HCT116 (cell line): ENCODE measurements at regions not wholly inside any gene's neighbourhood (a gene's known extent, or its start where the extent isn't known, plus 50 kb on each side); places are given as distances from the start of the nearest gene placed in this dataset.

ENCODE experiments used
- ATAC-seq: fragments of 200-7000 bp; cut with Tn5 transposase; 2 replicates; pipeline ENCODE4 v1.9.1; 2020; ENCODE audit warnings: mild to moderate bottlenecking, moderate library complexity
- BruUV-seq: library from RNA; stranded (reverse); fragments of 400-500 nt; replicated peaks from 2 replicates; lab custom pipeline; 2021; lab: Mats Ljungman, UMichigan
- CTCF ChIA-PET: fragments of 300-600 bp; sonication (Branson Sonifier 250); formaldehyde crosslinking; loops from one replicate; lab custom pipeline; 2021; ENCODE audit warnings: antibody characterized with exemption; lab: Charles Lee
- POLR2A ChIA-PET: fragments of 300-600, 350-600 bp; sonication (Branson Sonifier 250); formaldehyde crosslinking; loops from one replicate; lab custom pipeline; 2021; ENCODE audit warnings: antibody characterized with exemption; lab: Charles Lee
- RAD21 ChIA-PET, 2 experiments: fragments of 300-600 bp; sonication (Branson Sonifier 250); formaldehyde crosslinking; loops; one replicate each; lab custom pipeline; 2023; ENCODE audit warnings: low total read pairs in 2 of 2; ENCODE audit not compliant: uncharacterized antibody in 2 of 2, unreplicated experiment in 2 of 2, low non-redundant PET in 1 of 2; lab: Charles Lee
- DNase-seq: peaks from one replicate; pipeline ENCODE4 v3.0.0-alpha.2; 2010; ENCODE audit warnings: low read depth, low spot score
- H2AFZ ChIP-seq: fragments of 200-600 bp; shearing (Covaris generic), sonication (generic); 2 replicates; pipeline ENCODE4 v1.6.1; 2017; ENCODE audit warnings: low read depth, mixed run types, mixed read lengths, antibody characterized with exemption, low read length; ENCODE audit not compliant: poor library complexity, severe bottlenecking
- H3K27ac ChIP-seq: 2 replicates; pipeline ENCODE4 v1.5.1; 2012; ENCODE audit warnings: low read depth, low read length
- H3K27me3 ChIP-seq: fragments of 200-600 bp; sonication (generic); 2 replicates; pipeline ENCODE4 v1.6.1; 2016; ENCODE audit warnings: mixed run types, low read length, mixed read lengths; ENCODE audit not compliant: insufficient read depth
- H3K36me3 ChIP-seq, 2 experiments: fragments of 200-500 bp in 1 of 2; fragments of 200-600 bp in 1 of 2; sonication (Bioruptor generic) in 1 of 2; sonication (generic) in 1 of 2; 2 replicates each; pipeline versions ENCODE4 v1.5.1 to v1.6.1; 2014 to 2016; ENCODE audit warnings: low read length in 2 of 2, inconsistent platforms in 1 of 2, mixed read lengths in 1 of 2, mixed run types in 1 of 2; ENCODE audit not compliant: insufficient read depth in 2 of 2, control insufficient read depth in 1 of 2
- H3K4me1 ChIP-seq, 2 experiments: fragments of 200-600 bp in 1 of 2; sonication (generic) in 1 of 2; 2 replicates each; pipeline versions ENCODE4 v1.5.1 to v1.6.1; 2012 to 2017; ENCODE audit warnings: low read length in 2 of 2, inconsistent platforms in 1 of 2, mild to moderate bottlenecking in 1 of 2, mixed read lengths in 1 of 2, mixed run types in 1 of 2, moderate library complexity in 1 of 2; ENCODE audit not compliant: insufficient read depth in 2 of 2, control insufficient read depth in 1 of 2
- H3K4me2 ChIP-seq: fragments of 200-600 bp; sonication (generic); 2 replicates; pipeline ENCODE4 v1.6.1; 2017; ENCODE audit warnings: mixed run types, low read length, mixed read lengths
- H3K4me3 ChIP-seq, 2 experiments: fragments of 200-600 bp in 1 of 2; sonication (generic) in 1 of 2; replicated peaks in 1 of 2; 2 replicates each; pipeline ENCODE4 v1.5.1; 2011 to 2016; ENCODE audit warnings: low read length in 2 of 2, control low read depth in 1 of 2, low read depth in 1 of 2, mild to moderate bottlenecking in 1 of 2, mixed read lengths in 1 of 2, mixed run types in 1 of 2
- H3K79me2 ChIP-seq: fragments of 200-600 bp; sonication (generic); 2 replicates; pipeline ENCODE4 v1.6.1; 2017; ENCODE audit warnings: mild to moderate bottlenecking, mixed run types, low read length, moderate library complexity, mixed read lengths; ENCODE audit not compliant: insufficient read depth
- H3K9ac ChIP-seq: fragments of 200-600 bp; sonication (generic); 2 replicates; pipeline ENCODE4 v1.6.1; 2016; ENCODE audit warnings: low read length, mixed read lengths
- H3K9me2 ChIP-seq: fragments of 200-600 bp; sonication (generic), shearing (Covaris generic); 2 replicates; pipeline ENCODE4 v1.6.1; 2017; ENCODE audit warnings: mixed run types, mild to moderate bottlenecking, moderate library complexity; ENCODE audit not compliant: insufficient read depth
- H3K9me3 ChIP-seq, 2 experiments: fragments of 200-500 bp in 1 of 2; fragments of 200-600 bp in 1 of 2; sonication (Bioruptor generic) in 1 of 2; sonication (generic) in 1 of 2; 2 replicates each; pipeline ENCODE4 v1.6.1; 2014 to 2017; ENCODE audit warnings: low read length in 2 of 2, mixed read lengths in 2 of 2, inconsistent platforms in 1 of 2, low read depth in 1 of 2, mild to moderate bottlenecking in 1 of 2, mixed run types in 1 of 2, moderate library complexity in 1 of 2; ENCODE audit not compliant: control insufficient read depth in 1 of 2, insufficient read depth in 1 of 2
- H4K20me1 ChIP-seq: fragments of 200-600 bp; sonication (generic), shearing (Covaris generic); 2 replicates; pipeline ENCODE4 v1.6.1; 2017; ENCODE audit warnings: mixed run types, mild to moderate bottlenecking, moderate library complexity; ENCODE audit not compliant: insufficient read depth
- JUND ChIP-seq: IDR thresholded peaks from 2 replicates; pipeline ENCODE4 v1.6.1; 2012
- SIN3A ChIP-seq: IDR thresholded peaks from 2 replicates; pipeline ENCODE4 v1.6.1; 2012; ENCODE audit warnings: low read depth
- TCF7L2 ChIP-seq: IDR thresholded peaks from 2 replicates; pipeline ENCODE4 v1.7.0; 2011; ENCODE audit warnings: borderline replicate concordance, inconsistent platforms; ENCODE audit not compliant: insufficient read depth, insufficient read length; ENCODE audit errors: extremely low read depth
- ZNF274 ChIP-seq: fragments of 200-500 bp; sonication (Bioruptor generic); IDR thresholded peaks from 2 replicates; pipeline ENCODE4 v1.6.1; 2014; ENCODE audit warnings: mild to moderate bottlenecking, low read depth, low read length, inconsistent platforms
- intact Hi-C: fragments of 100-400 bp; cut with micrococcal nuclease; formaldehyde crosslinking; loops from 2 replicates; pipeline ENCODE4 v1.10.0; 2022
- TF ChIP-seq, protein P1 (sequence below): IDR thresholded peaks from 2 replicates; pipeline ENCODE4 v1.6.1; 2011; ENCODE audit warnings: mild to moderate bottlenecking, low read length, moderate library complexity; ENCODE audit not compliant: insufficient replicate concordance; ENCODE audit errors: extremely low read depth

DNA sequence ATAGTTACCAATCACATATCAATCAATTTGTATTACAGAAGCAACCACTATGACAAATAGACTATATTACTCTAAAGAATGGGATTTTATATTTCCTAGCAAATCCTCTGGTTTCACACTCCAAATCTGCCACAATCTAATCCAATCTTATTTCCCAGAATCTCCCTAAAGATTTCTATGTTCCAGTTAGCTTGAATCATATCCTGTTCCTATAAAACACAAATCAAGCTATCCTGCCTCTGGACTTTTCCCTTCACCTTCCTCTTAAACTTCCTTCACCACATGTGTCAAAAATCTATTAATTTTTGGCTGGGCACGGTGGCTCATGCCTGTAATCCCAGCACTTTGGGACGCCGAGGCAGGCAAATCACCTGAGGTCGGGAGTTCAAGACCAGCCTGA, 50.0 kb downstream of the PIK3C2A start:
- no peak for TF ChIP-seq ZNF274
- TF ChIP-seq JUND, result no peak
- no peak for TF ChIP-seq TCF7L2
- no peak for TF ChIP-seq SIN3A
- ChIA-PET POLR2A (interaction anchor here (0.7 kb wide), 1 partner anchor 359 kb away, joined by 3 read pairs; no protein-coding TSS in a partner anchor), CTCF (no interaction called here), RAD21 (no interaction called here)
- no TSS peak for BruUV-seq
- DNase-seq, result no peak
- no peaks in the 10 kb centered on the region for H3K27me3 ChIP-seq
- H3K9ac ChIP-seq, result no peak overlapping the region
- no peaks in the 10 kb centered on the region for H3K9me2 ChIP-seq
- 0 out of 4 replicates have a peak, but pooled peaks cover 0 to 5% of the 10 kb centered on the region in 2 experiments for H3K36me3 ChIP-seq
- H3K79me2 ChIP-seq, result peaks cover 57% of the 10 kb centered on the region
- H3K9me3 ChIP-seq, result no peaks in the 10 kb centered on the region
- H3K4me3 ChIP-seq, result no peak overlapping the region
- no peak for ATAC-seq
- intact Hi-C loops, result no loop called here
- no peak overlapping the region for H3K27ac ChIP-seq
- no peak overlapping the region for H3K4me2 ChIP-seq
- no peaks in the 10 kb centered on the region for H4K20me1 ChIP-seq
- H3K4me1 ChIP-seq, result no peaks in the 10 kb centered on the region
- H2AFZ ChIP-seq, result no peak overlapping the region

DNA sequence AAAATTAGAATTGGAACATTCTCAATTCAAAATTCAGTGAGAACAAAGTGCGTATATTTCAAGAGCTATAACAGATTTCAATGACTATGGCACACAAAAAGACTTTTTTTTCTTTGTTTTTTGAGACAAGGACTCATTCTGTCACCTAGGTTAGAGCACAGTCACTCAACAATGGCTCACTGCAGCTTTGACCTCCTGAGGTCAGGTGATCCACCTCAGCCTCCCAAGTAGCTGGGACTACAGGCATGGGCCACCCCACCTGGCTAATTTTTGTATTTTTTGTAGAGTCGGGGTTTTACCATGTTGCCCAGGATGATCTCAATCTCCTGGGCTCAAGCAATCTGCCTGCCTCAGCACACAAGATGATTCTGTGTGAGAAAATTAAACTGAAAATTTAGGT, 51.5 kb downstream of the PIK3C2A start:
- CTCF ChIA-PET, result no interaction called here
- Histone ChIP-seq H3K79me2 (peaks cover 53% of the 10 kb centered on the region), H3K36me3 (0 out of 4 replicates have a peak, but pooled peaks cover 0 to 5% of the 10 kb centered on the region in 2 experiments), H3K9me3 (no peaks in the 10 kb centered on the region), H3K4me3 (no peak overlapping the region), H3K9ac (no peak overlapping the region), H3K27me3 (no peaks in the 10 kb centered on the region), H3K4me2 (no peak overlapping the region), H3K9me2 (no peaks in the 10 kb centered on the region), H3K27ac (no peak overlapping the region), H3K4me1 (no peaks in the 10 kb centered on the region), H2AFZ (no peak overlapping the region), H4K20me1 (no peaks in the 10 kb centered on the region)
- ATAC-seq (no peak), DNase-seq (no peak)
- RAD21 ChIA-PET, result no interaction called here
- BruUV-seq, result no TSS peak
- TF ChIP-seq, protein P1, sequence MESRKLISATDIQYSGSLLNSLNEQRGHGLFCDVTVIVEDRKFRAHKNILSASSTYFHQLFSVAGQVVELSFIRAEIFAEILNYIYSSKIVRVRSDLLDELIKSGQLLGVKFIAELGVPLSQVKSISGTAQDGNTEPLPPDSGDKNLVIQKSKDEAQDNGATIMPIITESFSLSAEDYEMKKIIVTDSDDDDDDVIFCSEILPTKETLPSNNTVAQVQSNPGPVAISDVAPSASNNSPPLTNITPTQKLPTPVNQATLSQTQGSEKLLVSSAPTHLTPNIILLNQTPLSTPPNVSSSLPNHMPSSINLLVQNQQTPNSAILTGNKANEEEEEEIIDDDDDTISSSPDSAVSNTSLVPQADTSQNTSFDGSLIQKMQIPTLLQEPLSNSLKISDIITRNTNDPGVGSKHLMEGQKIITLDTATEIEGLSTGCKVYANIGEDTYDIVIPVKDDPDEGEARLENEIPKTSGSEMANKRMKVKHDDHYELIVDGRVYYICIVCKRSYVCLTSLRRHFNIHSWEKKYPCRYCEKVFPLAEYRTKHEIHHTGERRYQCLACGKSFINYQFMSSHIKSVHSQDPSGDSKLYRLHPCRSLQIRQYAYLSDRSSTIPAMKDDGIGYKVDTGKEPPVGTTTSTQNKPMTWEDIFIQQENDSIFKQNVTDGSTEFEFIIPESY, result no peak
- intact Hi-C loops, result no loop called here
- POLR2A ChIA-PET, result no interaction called here
